Stimulated activated CD4-positive, alpha-beta T cell treated with anti-CD3 and anti-CD28 coated beads, Interleukin-12 subunit alpha, Interleukin-12 subunit beta, amount 100 ng/mL, for 24 hours (primary cell): ENCODE measurements at regions not wholly inside any gene's neighbourhood (a gene's known extent, or its start where the extent isn't known, plus 50 kb on each side); places are given as distances from the start of the nearest gene placed in this dataset.
"Not testable (repeated sequence)": the region's sequence is repeated elsewhere in the genome, so short reads cannot be mapped to it uniquely, and the experiment has no call there.

Experiments
- DNase-seq, 2 experiments: peaks; one replicate each; pipeline ENCODE4 v3.0.0-alpha.2; 2020; ENCODE audit warnings: low read depth in 2 of 2

GRCh38 chr9:20238921-20239320 lies 383.4 kb downstream of the MLLT3 start:
- no peak for DNase-seq

- DNase-seq: no peak
Observed at GRCh38 chr9:20237686-20238085, 384.6 kb downstream of the MLLT3 start.

GRCh38 chr9:20236676-20237075 lies 385.6 kb downstream of the MLLT3 start:
- DNase-seq: no peak

- not testable (repeated sequence) for DNase-seq
Observed at GRCh38 chr9:20235206-20235605, 387.1 kb downstream of the MLLT3 start.

GRCh38 chr9:20228096-20228495 lies 394.2 kb downstream of the MLLT3 start:
- DNase-seq: no peak

- DNase-seq: no peak
Observed at GRCh38 chr9:20227166-20227874, 395.0 kb downstream of the MLLT3 start.

GRCh38 chr9:20226345-20226744 lies 396.0 kb downstream of the MLLT3 start:
- no peak for DNase-seq

GRCh38 chr9:20225826-20226225 lies 396.5 kb downstream of the MLLT3 start:
- no peak for DNase-seq

- no peak for DNase-seq
Observed at GRCh38 chr9:20224756-20225155, 397.5 kb downstream of the MLLT3 start.

- no peak for DNase-seq
Observed at GRCh38 chr9:20220286-20220685, 402.0 kb downstream of the MLLT3 start.

- no peak for DNase-seq
Observed at GRCh38 chr9:20219437-20219836, 402.9 kb downstream of the MLLT3 start.

GRCh38 chr9:20217596-20217995 lies 404.7 kb downstream of the MLLT3 start:
- DNase-seq: no peak

- no peak for DNase-seq
Observed at GRCh38 chr9:20216438-20216837, 405.9 kb downstream of the MLLT3 start.

- no peak for DNase-seq
Observed at GRCh38 chr9:20215552-20215951, 406.7 kb downstream of the MLLT3 start.

GRCh38 chr9:20212806-20213205 lies 409.5 kb downstream of the MLLT3 start:
- no peak for DNase-seq

GRCh38 chr9:20209391-20210340 lies 412.6 kb downstream of the MLLT3 start:
- DNase-seq: peak in 1 of 2 experiments; percentile 54

- no peak for DNase-seq
Observed at GRCh38 chr9:20208961-20209371, 413.3 kb downstream of the MLLT3 start.

- DNase-seq: no peak
Observed at GRCh38 chr9:20208226-20208625, 414.1 kb downstream of the MLLT3 start.

- DNase-seq: no peak
Observed at GRCh38 chr9:20207176-20207575, 415.1 kb downstream of the MLLT3 start.

GRCh38 chr9:20205821-20206220 lies 416.5 kb downstream of the MLLT3 start:
- no peak for DNase-seq

- DNase-seq: no peak
Observed at GRCh38 chr9:20200991-20201431, 412.2 kb upstream of the SLC24A2 start.

GRCh38 chr9:20200581-20200980 lies 411.7 kb upstream of the SLC24A2 start:
- DNase-seq: no peak

GRCh38 chr9:20199111-20199510 lies 410.3 kb upstream of the SLC24A2 start:
- DNase-seq: no peak
